ENCODE measurements at regions not wholly inside any gene's neighbourhood (a gene's known extent, or its start where the extent isn't known, plus 50 kb on each side); places are given as distances from the start of the nearest gene placed in this dataset.

DNA sequence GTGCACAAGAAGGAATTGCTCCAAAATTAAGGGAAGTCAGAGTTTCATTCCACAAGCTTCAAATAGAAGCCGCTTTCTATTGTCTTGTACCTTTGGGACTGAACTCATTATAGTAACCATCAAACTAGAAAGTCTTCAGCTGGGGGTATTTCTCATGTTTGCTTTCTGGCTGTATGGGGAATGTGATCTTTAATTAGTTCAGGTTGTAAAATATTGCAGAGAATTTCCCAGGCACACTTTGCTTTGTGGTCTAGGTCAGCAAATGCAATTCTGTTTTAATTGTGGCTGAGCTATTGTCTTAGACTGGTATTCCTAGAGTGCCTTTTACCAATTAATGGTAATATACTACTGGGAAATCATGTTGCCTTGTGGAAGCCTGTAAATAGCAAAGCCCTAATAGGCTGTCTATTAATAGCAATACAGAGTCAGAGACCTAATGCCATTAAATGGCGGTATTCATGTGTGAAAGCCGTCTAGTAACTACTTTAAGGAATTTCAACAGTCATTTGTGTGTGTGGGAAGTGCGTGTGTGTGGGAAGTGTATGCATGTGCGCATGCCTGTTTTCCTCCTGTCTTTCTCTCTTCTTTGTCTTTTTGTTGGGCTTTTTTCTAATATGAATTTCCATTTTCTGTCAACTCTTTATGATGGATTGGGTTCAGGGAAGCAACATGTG lies 276.6 kb downstream of the FAT3 start (continued):
- TF ChIP-seq, protein P1, sequence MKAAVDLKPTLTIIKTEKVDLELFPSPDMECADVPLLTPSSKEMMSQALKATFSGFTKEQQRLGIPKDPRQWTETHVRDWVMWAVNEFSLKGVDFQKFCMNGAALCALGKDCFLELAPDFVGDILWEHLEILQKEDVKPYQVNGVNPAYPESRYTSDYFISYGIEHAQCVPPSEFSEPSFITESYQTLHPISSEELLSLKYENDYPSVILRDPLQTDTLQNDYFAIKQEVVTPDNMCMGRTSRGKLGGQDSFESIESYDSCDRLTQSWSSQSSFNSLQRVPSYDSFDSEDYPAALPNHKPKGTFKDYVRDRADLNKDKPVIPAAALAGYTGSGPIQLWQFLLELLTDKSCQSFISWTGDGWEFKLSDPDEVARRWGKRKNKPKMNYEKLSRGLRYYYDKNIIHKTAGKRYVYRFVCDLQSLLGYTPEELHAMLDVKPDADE (IDR thresholded peaks at IDR 0.05): no peak
- TF ChIP-seq NANOG (IDR thresholded peaks at IDR 0.05; ENCODE audit: borderline replicate concordance) (no peak), ZNF114 (CRISPR knock-in tag; IDR thresholded peaks at IDR 0.05) (no peak)

DNA sequence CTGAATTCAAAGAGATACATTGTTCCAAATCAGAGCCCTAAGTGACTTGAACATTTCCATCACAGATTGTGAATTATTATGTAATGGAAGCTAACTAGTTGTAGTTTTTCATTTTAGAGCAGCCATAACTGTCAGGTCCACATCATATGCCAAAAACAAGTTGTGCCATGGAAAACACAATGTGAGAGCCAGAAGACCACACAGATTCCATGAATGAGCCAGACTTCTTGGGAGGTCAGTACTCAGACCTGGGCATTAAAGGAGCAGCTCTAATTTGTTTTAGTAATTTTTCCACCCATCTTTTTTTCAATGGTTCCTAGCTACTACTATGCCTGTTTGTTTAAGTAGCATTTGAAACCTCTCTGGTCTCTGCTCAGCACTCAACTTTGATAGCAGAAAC lies 279.4 kb downstream of the FAT3 start:
- H3K79me2 ChIP-seq (replicated peaks; ENCODE audit: insufficient read depth): peaks cover 52% of the 10 kb centered on the region
- Mint-ChIP-seq H3K27ac (no peak overlapping the region), H3K4me3 (no peak overlapping the region), H3K4me1 (peaks cover 56% of the 10 kb centered on the region), H3K27me3 (ENCODE audit: insufficient read depth, low read depth, poor library complexity) (peaks cover 2% of the 10 kb centered on the region), H3K36me3 (ENCODE audit: low read depth) (no peaks in the 10 kb centered on the region), H3K9me3 (no peaks in the 10 kb centered on the region)
- H3K27ac ChIP-seq (ENCODE audit: low read depth): no peak overlapping the region
- DNase-seq (ENCODE audit: low spot score): no peak
- H3F3A ChIP-seq (replicated peaks; ENCODE audit: low read depth): no peaks in the 10 kb centered on the region
- H3K4me2 ChIP-seq: no peak overlapping the region
- no peak overlapping the region for H3K4me3 ChIP-seq
- H4K20me1 ChIP-seq (replicated peaks; ENCODE audit: insufficient read depth): no peaks in the 10 kb centered on the region; the same call in 1 of the 2 replicates
- ATAC-seq: no peak
- H3K9me2 ChIP-seq (ENCODE audit: insufficient read depth): no peaks in the 10 kb centered on the region
- peaks cover 24% of the 10 kb centered on the region for H3K4me1 ChIP-seq (ENCODE audit: insufficient read depth)
- no peaks in the 10 kb centered on the region for H3K27me3 ChIP-seq (ENCODE audit: insufficient read depth)
- no peak overlapping the region for H2AFZ ChIP-seq
- H3K36me3 ChIP-seq (ENCODE audit: insufficient read depth): no peaks in the 10 kb centered on the region
- no peak for TF ChIP-seq ZNF331 (CRISPR knock-in tag; IDR thresholded peaks at IDR 0.05; ENCODE audit: low read depth)
- no peak for TF ChIP-seq EZH2 (IDR thresholded peaks at IDR 0.05; ENCODE audit: low read depth, unreplicated experiment)
- TF ChIP-seq CREB1 (CRISPR knock-in tag; IDR thresholded peaks at IDR 0.05; ENCODE audit: low read depth): no peak
- TF ChIP-seq, protein P2, sequence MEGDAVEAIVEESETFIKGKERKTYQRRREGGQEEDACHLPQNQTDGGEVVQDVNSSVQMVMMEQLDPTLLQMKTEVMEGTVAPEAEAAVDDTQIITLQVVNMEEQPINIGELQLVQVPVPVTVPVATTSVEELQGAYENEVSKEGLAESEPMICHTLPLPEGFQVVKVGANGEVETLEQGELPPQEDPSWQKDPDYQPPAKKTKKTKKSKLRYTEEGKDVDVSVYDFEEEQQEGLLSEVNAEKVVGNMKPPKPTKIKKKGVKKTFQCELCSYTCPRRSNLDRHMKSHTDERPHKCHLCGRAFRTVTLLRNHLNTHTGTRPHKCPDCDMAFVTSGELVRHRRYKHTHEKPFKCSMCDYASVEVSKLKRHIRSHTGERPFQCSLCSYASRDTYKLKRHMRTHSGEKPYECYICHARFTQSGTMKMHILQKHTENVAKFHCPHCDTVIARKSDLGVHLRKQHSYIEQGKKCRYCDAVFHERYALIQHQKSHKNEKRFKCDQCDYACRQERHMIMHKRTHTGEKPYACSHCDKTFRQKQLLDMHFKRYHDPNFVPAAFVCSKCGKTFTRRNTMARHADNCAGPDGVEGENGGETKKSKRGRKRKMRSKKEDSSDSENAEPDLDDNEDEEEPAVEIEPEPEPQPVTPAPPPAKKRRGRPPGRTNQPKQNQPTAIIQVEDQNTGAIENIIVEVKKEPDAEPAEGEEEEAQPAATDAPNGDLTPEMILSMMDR (conservative IDR thresholded peaks at IDR 0.05; ENCODE audit: low read depth in 2 of 2): no peak
- no peak for TF ChIP-seq EZH2phosphoT487 (IDR thresholded peaks at IDR 0.05; ENCODE audit: unreplicated experiment)
- no peak for TF ChIP-seq JUNB (IDR thresholded peaks at IDR 0.05; ENCODE audit: unreplicated experiment)
- TF ChIP-seq ZNF114 (CRISPR knock-in tag; IDR thresholded peaks at IDR 0.05): no peak
- no peak for TF ChIP-seq NANOG (IDR thresholded peaks at IDR 0.05; ENCODE audit: borderline replicate concordance)
- TF ChIP-seq STAT1 (IDR thresholded peaks at IDR 0.05; ENCODE audit: unreplicated experiment): no peak
- TF ChIP-seq, protein P1 (IDR thresholded peaks at IDR 0.05): no peak
- TF ChIP-seq POLR2AphosphoS5 (IDR thresholded peaks at IDR 0.05; ENCODE audit: low read depth): no peak
- TF ChIP-seq, protein P3, sequence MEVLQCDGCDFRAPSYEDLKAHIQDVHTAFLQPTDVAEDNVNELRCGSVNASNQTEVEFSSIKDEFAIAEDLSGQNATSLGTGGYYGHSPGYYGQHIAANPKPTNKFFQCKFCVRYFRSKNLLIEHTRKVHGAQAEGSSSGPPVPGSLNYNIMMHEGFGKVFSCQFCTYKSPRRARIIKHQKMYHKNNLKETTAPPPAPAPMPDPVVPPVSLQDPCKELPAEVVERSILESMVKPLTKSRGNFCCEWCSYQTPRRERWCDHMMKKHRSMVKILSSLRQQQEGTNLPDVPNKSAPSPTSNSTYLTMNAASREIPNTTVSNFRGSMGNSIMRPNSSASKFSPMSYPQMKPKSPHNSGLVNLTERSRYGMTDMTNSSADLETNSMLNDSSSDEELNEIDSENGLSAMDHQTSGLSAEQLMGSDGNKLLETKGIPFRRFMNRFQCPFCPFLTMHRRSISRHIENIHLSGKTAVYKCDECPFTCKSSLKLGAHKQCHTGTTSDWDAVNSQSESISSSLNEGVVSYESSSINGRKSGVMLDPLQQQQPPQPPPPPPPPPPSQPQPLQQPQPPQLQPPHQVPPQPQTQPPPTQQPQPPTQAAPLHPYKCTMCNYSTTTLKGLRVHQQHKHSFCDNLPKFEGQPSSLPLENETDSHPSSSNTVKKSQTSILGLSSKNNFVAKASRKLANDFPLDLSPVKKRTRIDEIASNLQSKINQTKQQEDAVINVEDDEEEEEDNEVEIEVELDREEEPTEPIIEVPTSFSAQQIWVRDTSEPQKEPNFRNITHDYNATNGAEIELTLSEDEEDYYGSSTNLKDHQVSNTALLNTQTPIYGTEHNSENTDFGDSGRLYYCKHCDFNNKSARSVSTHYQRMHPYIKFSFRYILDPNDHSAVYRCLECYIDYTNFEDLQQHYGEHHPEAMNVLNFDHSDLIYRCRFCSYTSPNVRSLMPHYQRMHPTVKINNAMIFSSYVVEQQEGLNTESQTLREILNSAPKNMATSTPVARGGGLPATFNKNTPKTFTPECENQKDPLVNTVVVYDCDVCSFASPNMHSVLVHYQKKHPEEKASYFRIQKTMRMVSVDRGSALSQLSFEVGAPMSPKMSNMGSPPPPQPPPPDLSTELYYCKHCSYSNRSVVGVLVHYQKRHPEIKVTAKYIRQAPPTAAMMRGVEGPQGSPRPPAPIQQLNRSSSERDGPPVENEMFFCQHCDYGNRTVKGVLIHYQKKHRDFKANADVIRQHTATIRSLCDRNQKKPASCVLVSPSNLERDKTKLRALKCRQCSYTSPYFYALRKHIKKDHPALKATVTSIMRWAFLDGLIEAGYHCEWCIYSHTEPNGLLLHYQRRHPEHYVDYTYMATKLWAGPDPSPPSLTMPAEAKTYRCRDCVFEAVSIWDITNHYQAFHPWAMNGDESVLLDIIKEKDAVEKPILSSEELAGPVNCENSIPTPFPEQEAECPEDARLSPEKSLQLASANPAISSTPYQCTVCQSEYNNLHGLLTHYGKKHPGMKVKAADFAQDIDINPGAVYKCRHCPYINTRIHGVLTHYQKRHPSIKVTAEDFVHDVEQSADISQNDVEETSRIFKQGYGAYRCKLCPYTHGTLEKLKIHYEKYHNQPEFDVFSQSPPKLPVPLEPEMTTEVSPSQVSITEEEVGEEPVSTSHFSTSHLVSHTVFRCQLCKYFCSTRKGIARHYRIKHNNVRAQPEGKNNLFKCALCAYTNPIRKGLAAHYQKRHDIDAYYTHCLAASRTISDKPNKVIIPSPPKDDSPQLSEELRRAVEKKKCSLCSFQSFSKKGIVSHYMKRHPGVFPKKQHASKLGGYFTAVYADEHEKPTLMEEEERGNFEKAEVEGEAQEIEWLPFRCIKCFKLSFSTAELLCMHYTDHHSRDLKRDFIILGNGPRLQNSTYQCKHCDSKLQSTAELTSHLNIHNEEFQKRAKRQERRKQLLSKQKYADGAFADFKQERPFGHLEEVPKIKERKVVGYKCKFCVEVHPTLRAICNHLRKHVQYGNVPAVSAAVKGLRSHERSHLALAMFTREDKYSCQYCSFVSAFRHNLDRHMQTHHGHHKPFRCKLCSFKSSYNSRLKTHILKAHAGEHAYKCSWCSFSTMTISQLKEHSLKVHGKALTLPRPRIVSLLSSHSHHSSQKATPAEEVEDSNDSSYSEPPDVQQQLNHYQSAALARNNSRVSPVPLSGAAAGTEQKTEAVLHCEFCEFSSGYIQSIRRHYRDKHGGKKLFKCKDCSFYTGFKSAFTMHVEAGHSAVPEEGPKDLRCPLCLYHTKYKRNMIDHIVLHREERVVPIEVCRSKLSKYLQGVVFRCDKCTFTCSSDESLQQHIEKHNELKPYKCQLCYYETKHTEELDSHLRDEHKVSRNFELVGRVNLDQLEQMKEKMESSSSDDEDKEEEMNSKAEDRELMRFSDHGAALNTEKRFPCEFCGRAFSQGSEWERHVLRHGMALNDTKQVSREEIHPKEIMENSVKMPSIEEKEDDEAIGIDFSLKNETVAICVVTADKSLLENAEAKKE (CRISPR knock-in tag; IDR thresholded peaks at IDR 0.05): no peak

Measured in GM23338 (cell line).